Panc1 (cell line): ENCODE measurements at regions not wholly inside any gene's neighbourhood (a gene's known extent, or its start where the extent isn't known, plus 50 kb on each side); places are given as distances from the start of the nearest gene placed in this dataset.
"Not testable (repeated sequence)": the region's sequence is repeated elsewhere in the genome, so short reads cannot be mapped to it uniquely, and the experiment has no call there.

Source experiments
- ATAC-seq: fragments of 200-7000 bp; cut with Tn5 transposase; 2 replicates; pipeline ENCODE4 v1.9.1; 2020; ENCODE audit warnings: mild to moderate bottlenecking, moderate library complexity
- BruUV-seq: library from RNA; stranded (reverse); fragments of 400-500 nt; replicated peaks from 2 replicates; lab custom pipeline; 2021; lab: Mats Ljungman, UMichigan
- CTCF ChIA-PET: fragments of 300-600 bp; sonication (Branson Sonifier 250); formaldehyde crosslinking; loops from one replicate; lab custom pipeline; 2022; ENCODE audit warnings: antibody characterized with exemption; lab: Charles Lee
- POLR2A ChIA-PET: fragments of 300-600 bp; sonication (Branson Sonifier 250); formaldehyde crosslinking; loops from one replicate; lab custom pipeline; 2022; ENCODE audit warnings: antibody characterized with exemption; lab: Charles Lee
- DNase-seq: peaks from one replicate; pipeline ENCODE4 v3.0.0-alpha.2; 2010; ENCODE audit warnings: low read depth, low spot score
- H3K27ac ChIP-seq: 2 replicates; pipeline ENCODE4 v1.5.1; 2011; ENCODE audit warnings: mild to moderate bottlenecking, low read length, inconsistent platforms
- H3K27me3 ChIP-seq: fragments of 200-500 bp; sonication (Bioruptor generic); 2 replicates; pipeline ENCODE4 v1.6.0; 2014; ENCODE audit warnings: low read length, inconsistent platforms; ENCODE audit not compliant: control insufficient read depth, insufficient read depth
- H3K36me3 ChIP-seq: fragments of 200-500 bp; sonication (Bioruptor generic); 2 replicates; pipeline ENCODE4 v1.5.1; 2014; ENCODE audit warnings: inconsistent platforms, mild to moderate bottlenecking, low read length, moderate library complexity; ENCODE audit not compliant: control insufficient read depth, insufficient read depth
- H3K4me1 ChIP-seq: 2 replicates; pipeline ENCODE4 v1.5.1; 2011; ENCODE audit warnings: inconsistent platforms, mild to moderate bottlenecking, low read length, moderate library complexity; ENCODE audit not compliant: control insufficient read depth, insufficient read depth
- H3K4me3 ChIP-seq, 2 experiments: 2 replicates each; pipeline ENCODE4 v1.5.1; 2011 to 2012; ENCODE audit warnings: low read depth in 2 of 2, low read length in 2 of 2, mild to moderate bottlenecking in 2 of 2, inconsistent platforms in 1 of 2, moderate library complexity in 1 of 2
- H3K9me3 ChIP-seq: fragments of 200-500 bp; sonication (Bioruptor generic); 2 replicates; pipeline ENCODE4 v1.5.1; 2014; ENCODE audit warnings: low read depth, mild to moderate bottlenecking, inconsistent platforms, low read length, moderate library complexity; ENCODE audit not compliant: control insufficient read depth, insufficient read depth
- CTCF ChIP-seq: fragments of 450-650 bp; IDR thresholded peaks from 2 replicates; pipeline ENCODE4 v1.5.1; 2017; ENCODE audit warnings: mild to moderate bottlenecking
- POLR2AphosphoS5 ChIP-seq: IDR thresholded peaks from 2 replicates; pipeline ENCODE4 v1.6.1; 2012; ENCODE audit warnings: mild to moderate bottlenecking, low read depth, low read length, moderate library complexity
- REST ChIP-seq, 2 experiments: IDR thresholded peaks; 2 replicates each; pipeline ENCODE4 v1.6.1; 2011 to 2012; ENCODE audit warnings: low read depth in 2 of 2, control low read depth in 1 of 2, low read length in 1 of 2, mild to moderate bottlenecking in 1 of 2, moderate library complexity in 1 of 2; ENCODE audit not compliant: insufficient read depth in 1 of 2
- SIN3A ChIP-seq: IDR thresholded peaks from 2 replicates; pipeline ENCODE4 v1.6.1; 2012; ENCODE audit warnings: low read depth, mild to moderate bottlenecking, low read length, moderate library complexity, borderline replicate concordance; ENCODE audit not compliant: insufficient read depth
- TCF7L2 ChIP-seq: IDR thresholded peaks from 2 replicates; pipeline ENCODE4 v1.6.1; 2011; ENCODE audit warnings: mild to moderate bottlenecking, low read depth, low read length, inconsistent platforms
- in situ Hi-C: cut with HindIII; loops from 2 replicates; pipeline ENCODE4 v1.10.0; 2016; ENCODE audit warnings: low sequenced_read_pairs, low pct_unique_long_range_greater_than_20kb
- intact Hi-C: fragments of 100-400 bp; cut with micrococcal nuclease; formaldehyde crosslinking; loops from one replicate; pipeline ENCODE4 v1.10.0; 2022; ENCODE audit not compliant: unreplicated experiment

GRCh38 chr16:13848795-13849194 is 71.2 kb upstream of the ERCC4 start:
- Histone ChIP-seq H3K27ac (no peak overlapping the region), H3K36me3 (no peaks in the 10 kb centered on the region), H3K9me3 (no peaks in the 10 kb centered on the region), H3K4me1 (no peaks in the 10 kb centered on the region), H3K27me3 (peaks cover 34% of the 10 kb centered on the region), H3K4me3 (no peak overlapping the region)
- ChIA-PET CTCF (no interaction called here), POLR2A (no interaction called here)
- in situ Hi-C loops, result no loop called here
- BruUV-seq, result no TSS peak
- intact Hi-C loops, result no loop called here
- DNase-seq (no peak), ATAC-seq (no peak)
- TF ChIP-seq TCF7L2, result no peak

GRCh38 chr16:13850173-13850572 is 69.8 kb upstream of the ERCC4 start:
- POLR2A ChIA-PET, intact Hi-C loops, ATAC-seq, DNase-seq, CTCF ChIA-PET, H3K27ac ChIP-seq, in situ Hi-C loops, BruUV-seq, H3K9me3 ChIP-seq, H3K4me3 ChIP-seq, H3K4me1 ChIP-seq, H3K36me3 ChIP-seq: not testable (repeated sequence)
- peaks cover 26% of the 10 kb centered on the region for H3K27me3 ChIP-seq

- no peak for TF ChIP-seq CTCF
- TF ChIP-seq TCF7L2, result no peak
- TF ChIP-seq SIN3A, result no peak
- TF ChIP-seq POLR2AphosphoS5, result no peak
- no peak for TF ChIP-seq REST (IDR thresholded peaks at IDR 0.05; ENCODE audit: insufficient read depth in 1 of 2, low read depth in 2 of 2, low read length in 1 of 2)
- Histone ChIP-seq H3K27me3 (peaks cover 10% of the 10 kb centered on the region), H3K9me3 (no peaks in the 10 kb centered on the region), H3K36me3 (no peaks in the 10 kb centered on the region), H3K4me3 (no peak overlapping the region), H3K4me1 (no peaks in the 10 kb centered on the region), H3K27ac (no peak overlapping the region)
- POLR2A ChIA-PET, result no interaction called here
- ATAC-seq, result no peak
- CTCF ChIA-PET, result no interaction called here
- in situ Hi-C loops (no loop called here), intact Hi-C loops (no loop called here)
- DNase-seq, result no peak
- BruUV-seq, result no TSS peak
These were observed 67.1 kb upstream of the ERCC4 start for GRCh38 chr16:13852827-13853226.
